Loucy (cell line): ENCODE measurements at regions not wholly inside any gene's neighbourhood (a gene's known extent, or its start where the extent isn't known, plus 50 kb on each side); places are given as distances from the start of the nearest gene placed in this dataset.

ENCODE experiments used
- H2AFZ ChIP-seq: fragments of 200-600 bp; sonication (generic); 2 replicates; pipeline ENCODE4 v1.6.0; 2016; ENCODE audit warnings: antibody characterized with exemption, mild to moderate bottlenecking, low read length, moderate library complexity
- H3F3A ChIP-seq: fragments of 200-600 bp; 2 replicates; pipeline ENCODE4 v1.6.0; 2016; ENCODE audit warnings: antibody characterized with exemption, low read depth, mild to moderate bottlenecking
- H3K27me3 ChIP-seq: fragments of 200-600 bp; sonication (generic); 2 replicates; pipeline ENCODE4 v1.6.1; 2014; ENCODE audit warnings: low read length, mild to moderate bottlenecking; ENCODE audit not compliant: insufficient read depth, poor library complexity, severe bottlenecking
- H3K36me3 ChIP-seq: fragments of 200-600 bp; sonication (generic); 2 replicates; pipeline ENCODE4 v1.6.1; 2016; ENCODE audit warnings: low read length; ENCODE audit not compliant: insufficient read depth
- H3K4me1 ChIP-seq: fragments of 200-600 bp; sonication (generic); 2 replicates; pipeline ENCODE4 v1.5.1; 2014; ENCODE audit warnings: low read length, mild to moderate bottlenecking; ENCODE audit not compliant: insufficient read depth, poor library complexity, severe bottlenecking
- H3K4me2 ChIP-seq: fragments of 200-600 bp; sonication (generic); 2 replicates; pipeline ENCODE4 v1.6.0; 2014; ENCODE audit warnings: antibody characterized with exemption, low read length, low read depth, mild to moderate bottlenecking; ENCODE audit not compliant: poor library complexity, severe bottlenecking
- H3K4me3 ChIP-seq: fragments of 200-600 bp; sonication (generic); 2 replicates; pipeline ENCODE4 v1.5.1; 2014; ENCODE audit warnings: low read length, mild to moderate bottlenecking, mixed read lengths; ENCODE audit not compliant: poor library complexity, severe bottlenecking
- H3K79me2 ChIP-seq: fragments of 200-600 bp; sonication (generic); 2 replicates; pipeline ENCODE4 v1.6.1; 2014; ENCODE audit warnings: low read length; ENCODE audit not compliant: insufficient read depth
- H3K9ac ChIP-seq: fragments of 200-600 bp; sonication (generic); 2 replicates; pipeline ENCODE4 v1.6.0; 2014; ENCODE audit warnings: mild to moderate bottlenecking, low read depth, low read length, moderate library complexity; ENCODE audit not compliant: poor library complexity, severe bottlenecking
- H3K9me2 ChIP-seq: fragments of 200-600 bp; sonication (generic); replicated peaks from 2 replicates; pipeline ENCODE4 v1.6.1; 2016; ENCODE audit warnings: low read depth, low read length, mixed read lengths
- H3K9me3 ChIP-seq: fragments of 200-600 bp; sonication (generic); 2 replicates; pipeline ENCODE4 v1.6.1; 2014; ENCODE audit warnings: mild to moderate bottlenecking, antibody characterized with exemption, low read length, low read depth; ENCODE audit not compliant: insufficient read depth
- H4K20me1 ChIP-seq: fragments of 200-600 bp; sonication (generic); 2 replicates; pipeline ENCODE4 v1.6.0; 2014; ENCODE audit warnings: antibody characterized with exemption, low read length, mild to moderate bottlenecking; ENCODE audit not compliant: insufficient read depth, poor library complexity, severe bottlenecking
- CTCF ChIP-seq: fragments of 200-600 bp; sonication (generic); conservative IDR thresholded peaks from 2 replicates; pipeline ENCODE4 v1.5.1; 2014; ENCODE audit warnings: mild to moderate bottlenecking, antibody characterized with exemption, low read length
- EZH2phosphoT487 ChIP-seq: fragments of 200-600 bp; IDR thresholded peaks from 2 replicates; pipeline ENCODE4 v1.6.1; 2018; ENCODE audit warnings: antibody characterized with exemption, mild to moderate bottlenecking, moderate library complexity, borderline replicate concordance

GRCh38 chr4:1562371-1562770 is 121.7 kb downstream of the FAM53A start:
- no peaks in the 10 kb centered on the region for H3K4me1 ChIP-seq
- H3K4me2 ChIP-seq = no peak overlapping the region
- no peaks in the 10 kb centered on the region for H3K9me2 ChIP-seq
- no peaks in the 10 kb centered on the region for H3K79me2 ChIP-seq
- TF ChIP-seq CTCF = no peak
- TF ChIP-seq EZH2phosphoT487 = no peak
- no peaks in the 10 kb centered on the region for H4K20me1 ChIP-seq
- no peaks in the 10 kb centered on the region for H3K27me3 ChIP-seq
- no peaks in the 10 kb centered on the region for H3F3A ChIP-seq
- no peak overlapping the region for H3K4me3 ChIP-seq
- no peak overlapping the region for H2AFZ ChIP-seq
- H3K9ac ChIP-seq = no peak overlapping the region
- H3K36me3 ChIP-seq = no peaks in the 10 kb centered on the region
- H3K9me3 ChIP-seq = no peaks in the 10 kb centered on the region; the same call in 1 of the 2 replicates

- H3K79me2 ChIP-seq = no peaks in the 10 kb centered on the region
- H3K27me3 ChIP-seq = no peaks in the 10 kb centered on the region
- H3K9me3 ChIP-seq = no peaks in the 10 kb centered on the region; the same call in 1 of the 2 replicates
- no peak overlapping the region for H3K9ac ChIP-seq
- H3K36me3 ChIP-seq = no peaks in the 10 kb centered on the region
- no peak overlapping the region for H3K4me3 ChIP-seq
- H3K4me2 ChIP-seq = no peak overlapping the region
- H4K20me1 ChIP-seq = no peaks in the 10 kb centered on the region
- H3K9me2 ChIP-seq = no peaks in the 10 kb centered on the region
- H2AFZ ChIP-seq = no peak overlapping the region
- TF ChIP-seq EZH2phosphoT487 (no peak), CTCF (no peak)
- H3F3A ChIP-seq = no peaks in the 10 kb centered on the region
- no peaks in the 10 kb centered on the region for H3K4me1 ChIP-seq
These were observed 122.7 kb downstream of the FAM53A start for GRCh38 chr4:1561286-1561990.

GRCh38 chr4:1559896-1560650 is 124.0 kb downstream of the FAM53A start:
- Histone ChIP-seq H3K9me3 (no peaks in the 10 kb centered on the region; the same call in 1 of the 2 replicates), H3K79me2 (no peaks in the 10 kb centered on the region), H3K9ac (no peak overlapping the region), H3K4me3 (no peak overlapping the region), H4K20me1 (no peaks in the 10 kb centered on the region), H3K9me2 (no peaks in the 10 kb centered on the region), H3K4me2 (no peak overlapping the region), H3K27me3 (no peaks in the 10 kb centered on the region), H2AFZ (no peak overlapping the region), H3F3A (no peaks in the 10 kb centered on the region), H3K4me1 (no peaks in the 10 kb centered on the region), H3K36me3 (no peaks in the 10 kb centered on the region)
- TF ChIP-seq EZH2phosphoT487 (no peak), CTCF (no peak)
